PC-9 (cell line): ENCODE measurements at regions not wholly inside any gene's neighbourhood (a gene's known extent, or its start where the extent isn't known, plus 50 kb on each side); places are given as distances from the start of the nearest gene placed in this dataset.

ENCODE experiments used
- CTCF ChIP-seq: fragments of 200-600 bp; sonication (generic); conservative IDR thresholded peaks from 2 replicates; pipeline ENCODE4 v1.6.1; 2017; ENCODE audit warnings: mixed run types, antibody characterized with exemption, mild to moderate bottlenecking, moderate library complexity
- EZH2 ChIP-seq: fragments of 200-600 bp; sonication (generic); IDR thresholded peaks from 2 replicates; pipeline ENCODE4 v1.8.0; 2017; ENCODE audit warnings: antibody characterized with exemption, low read depth

DNA sequence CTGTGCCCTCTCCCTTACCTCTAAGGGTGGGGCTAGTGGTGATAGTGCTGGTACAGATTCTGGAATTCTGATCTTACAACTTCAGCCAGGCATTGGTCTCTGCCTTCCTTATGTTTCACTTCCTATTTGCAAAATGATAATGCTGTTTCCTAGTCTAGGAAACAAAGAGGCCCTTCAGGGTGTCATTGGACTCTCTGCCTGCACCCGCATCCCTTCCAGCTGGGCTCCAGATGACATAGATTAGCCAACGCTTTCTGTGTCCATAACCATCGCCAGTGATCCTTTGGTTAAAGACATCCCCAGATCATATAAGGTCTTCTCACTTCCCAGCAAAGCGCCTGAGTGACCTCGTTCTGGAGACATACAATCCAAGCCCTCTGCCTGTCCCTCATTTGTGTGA is 180.7 kb downstream of the ERCC6L2 start:
- TF ChIP-seq CTCF (no peak), EZH2 (no peak)
